HL-60 (cell line): ENCODE measurements at regions not wholly inside any gene's neighbourhood (a gene's known extent, or its start where the extent isn't known, plus 50 kb on each side); places are given as distances from the start of the nearest gene placed in this dataset.

Experiments
- DNase-seq, 2 experiments: peaks; one replicate each; pipeline ENCODE4 v3.0.0-alpha.2; 2010 to 2020; ENCODE audit warnings: low read depth in 1 of 2, low spot score in 1 of 2
- H3K27ac ChIP-seq: fragments of 250-450 bp; sonication (Bioruptor Pico); replicated peaks from 2 replicates; pipeline ENCODE4 v1.5.1; 2020; ENCODE audit warnings: mild to moderate bottlenecking, moderate library complexity
- H3K27me3 ChIP-seq: fragments of 250-450 bp; sonication (Bioruptor Pico); 2 replicates; pipeline ENCODE4 v1.5.1; 2021; ENCODE audit warnings: mild to moderate bottlenecking, moderate library complexity; ENCODE audit not compliant: insufficient read depth, poor library complexity, severe bottlenecking
- H3K4me3 ChIP-seq: replicated peaks from 2 replicates; pipeline ENCODE4 v1.5.1; 2011; ENCODE audit warnings: mild to moderate bottlenecking, control low read depth, low read length; ENCODE audit not compliant: insufficient read depth
- CTCF ChIP-seq: IDR thresholded peaks from one replicate; pipeline ENCODE4 v1.5.1; 2011; ENCODE audit warnings: low read length, control low read depth, inconsistent platforms; ENCODE audit not compliant: insufficient read depth
- GABPA ChIP-seq: IDR thresholded peaks from 2 replicates; pipeline ENCODE4 v1.6.1; 2012; ENCODE audit warnings: low read depth
- POLR2AphosphoS5 ChIP-seq: IDR thresholded peaks from 2 replicates; pipeline ENCODE4 v1.6.1; 2012; ENCODE audit warnings: low read depth
- SPI1 ChIP-seq: IDR thresholded peaks from 2 replicates; pipeline ENCODE4 v1.6.1; 2012; ENCODE audit warnings: low read depth, mild to moderate bottlenecking, borderline replicate concordance
- TF ChIP-seq, protein P1 (sequence below): IDR thresholded peaks from 2 replicates; pipeline ENCODE4 v1.6.1; 2012; ENCODE audit warnings: low read depth; ENCODE audit not compliant: insufficient replicate concordance

DNA sequence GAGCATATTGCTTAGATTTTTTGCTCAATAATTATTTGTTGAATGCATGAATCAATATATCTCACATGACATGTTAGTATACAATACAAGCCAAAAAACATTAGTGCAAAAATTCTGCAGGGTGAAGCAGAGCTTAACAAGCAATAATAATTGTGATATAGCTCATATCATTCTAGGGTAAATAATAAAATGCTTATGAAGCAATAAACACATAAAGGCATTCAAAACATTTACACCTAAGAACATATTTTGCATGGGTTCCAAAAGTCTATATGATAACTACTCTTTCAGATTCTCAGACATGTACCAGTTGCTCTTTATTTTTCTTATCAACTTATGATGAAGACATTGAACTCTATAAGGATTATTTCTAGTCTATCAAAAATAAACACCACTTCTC lies 886.2 kb downstream of the TRHDE start:
- no peak overlapping the region for H3K27ac ChIP-seq
- no peaks in the 10 kb centered on the region for H3K27me3 ChIP-seq
- TF ChIP-seq, protein P1, sequence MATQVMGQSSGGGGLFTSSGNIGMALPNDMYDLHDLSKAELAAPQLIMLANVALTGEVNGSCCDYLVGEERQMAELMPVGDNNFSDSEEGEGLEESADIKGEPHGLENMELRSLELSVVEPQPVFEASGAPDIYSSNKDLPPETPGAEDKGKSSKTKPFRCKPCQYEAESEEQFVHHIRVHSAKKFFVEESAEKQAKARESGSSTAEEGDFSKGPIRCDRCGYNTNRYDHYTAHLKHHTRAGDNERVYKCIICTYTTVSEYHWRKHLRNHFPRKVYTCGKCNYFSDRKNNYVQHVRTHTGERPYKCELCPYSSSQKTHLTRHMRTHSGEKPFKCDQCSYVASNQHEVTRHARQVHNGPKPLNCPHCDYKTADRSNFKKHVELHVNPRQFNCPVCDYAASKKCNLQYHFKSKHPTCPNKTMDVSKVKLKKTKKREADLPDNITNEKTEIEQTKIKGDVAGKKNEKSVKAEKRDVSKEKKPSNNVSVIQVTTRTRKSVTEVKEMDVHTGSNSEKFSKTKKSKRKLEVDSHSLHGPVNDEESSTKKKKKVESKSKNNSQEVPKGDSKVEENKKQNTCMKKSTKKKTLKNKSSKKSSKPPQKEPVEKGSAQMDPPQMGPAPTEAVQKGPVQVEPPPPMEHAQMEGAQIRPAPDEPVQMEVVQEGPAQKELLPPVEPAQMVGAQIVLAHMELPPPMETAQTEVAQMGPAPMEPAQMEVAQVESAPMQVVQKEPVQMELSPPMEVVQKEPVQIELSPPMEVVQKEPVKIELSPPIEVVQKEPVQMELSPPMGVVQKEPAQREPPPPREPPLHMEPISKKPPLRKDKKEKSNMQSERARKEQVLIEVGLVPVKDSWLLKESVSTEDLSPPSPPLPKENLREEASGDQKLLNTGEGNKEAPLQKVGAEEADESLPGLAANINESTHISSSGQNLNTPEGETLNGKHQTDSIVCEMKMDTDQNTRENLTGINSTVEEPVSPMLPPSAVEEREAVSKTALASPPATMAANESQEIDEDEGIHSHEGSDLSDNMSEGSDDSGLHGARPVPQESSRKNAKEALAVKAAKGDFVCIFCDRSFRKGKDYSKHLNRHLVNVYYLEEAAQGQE, result no peak
- TF ChIP-seq GABPA (no peak), POLR2AphosphoS5 (no peak), SPI1 (no peak), CTCF (no peak)
- H3K4me3 ChIP-seq, result no peak overlapping the region
- DNase-seq, result no peak

GRCh38 chr12:73159954-73160353 lies 887.8 kb downstream of the TRHDE start:
- Histone ChIP-seq H3K4me3 (no peak overlapping the region), H3K27ac (no peak overlapping the region), H3K27me3 (no peaks in the 10 kb centered on the region)
- no peak for DNase-seq
- TF ChIP-seq, protein P1, result no peak
- TF ChIP-seq POLR2AphosphoS5, result no peak
- no peak for TF ChIP-seq SPI1
- no peak for TF ChIP-seq GABPA
- TF ChIP-seq CTCF, result no peak

GRCh38 chr12:73161970-73162369 lies 889.8 kb downstream of the TRHDE start:
- TF ChIP-seq SPI1 (no peak), POLR2AphosphoS5 (no peak), CTCF (no peak), GABPA (no peak)
- TF ChIP-seq, protein P1, result no peak
- no peak overlapping the region for H3K4me3 ChIP-seq
- no peaks in the 10 kb centered on the region for H3K27me3 ChIP-seq
- H3K27ac ChIP-seq, result no peak overlapping the region
- DNase-seq, result no peak
